ENCODE measurements at regions not wholly inside any gene's neighbourhood (a gene's known extent, or its start where the extent isn't known, plus 50 kb on each side); places are given as distances from the start of the nearest gene placed in this dataset.

DNA sequence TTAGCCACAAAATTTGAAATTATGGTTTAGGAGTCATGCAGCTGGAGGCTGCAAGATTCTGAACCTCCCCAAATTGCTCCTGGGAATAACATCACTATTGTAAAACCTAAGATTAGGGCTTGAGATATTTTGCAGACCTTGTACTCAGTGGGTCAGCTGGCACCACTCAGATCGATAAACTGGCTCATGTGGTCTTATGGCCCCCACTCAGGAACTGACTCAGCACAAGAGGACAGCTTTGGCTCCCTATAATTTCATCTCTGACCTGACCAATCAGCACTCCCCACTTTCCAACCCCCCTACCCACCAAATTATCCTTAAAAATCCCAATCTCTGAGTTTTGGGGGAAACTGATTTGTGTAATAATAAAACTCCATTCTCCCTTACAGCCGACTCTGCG lies 161.6 kb downstream of the BRMS1L start:
- no peak overlapping the region for H3K4me3 ChIP-seq (ENCODE audit: low read depth, low read length)
- TF ChIP-seq, protein P1, sequence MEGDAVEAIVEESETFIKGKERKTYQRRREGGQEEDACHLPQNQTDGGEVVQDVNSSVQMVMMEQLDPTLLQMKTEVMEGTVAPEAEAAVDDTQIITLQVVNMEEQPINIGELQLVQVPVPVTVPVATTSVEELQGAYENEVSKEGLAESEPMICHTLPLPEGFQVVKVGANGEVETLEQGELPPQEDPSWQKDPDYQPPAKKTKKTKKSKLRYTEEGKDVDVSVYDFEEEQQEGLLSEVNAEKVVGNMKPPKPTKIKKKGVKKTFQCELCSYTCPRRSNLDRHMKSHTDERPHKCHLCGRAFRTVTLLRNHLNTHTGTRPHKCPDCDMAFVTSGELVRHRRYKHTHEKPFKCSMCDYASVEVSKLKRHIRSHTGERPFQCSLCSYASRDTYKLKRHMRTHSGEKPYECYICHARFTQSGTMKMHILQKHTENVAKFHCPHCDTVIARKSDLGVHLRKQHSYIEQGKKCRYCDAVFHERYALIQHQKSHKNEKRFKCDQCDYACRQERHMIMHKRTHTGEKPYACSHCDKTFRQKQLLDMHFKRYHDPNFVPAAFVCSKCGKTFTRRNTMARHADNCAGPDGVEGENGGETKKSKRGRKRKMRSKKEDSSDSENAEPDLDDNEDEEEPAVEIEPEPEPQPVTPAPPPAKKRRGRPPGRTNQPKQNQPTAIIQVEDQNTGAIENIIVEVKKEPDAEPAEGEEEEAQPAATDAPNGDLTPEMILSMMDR (IDR thresholded peaks at IDR 0.05; ENCODE audit: insufficient read depth, low read depth, low read length, missing control alignments), result no peak
- no peak for DNase-seq (ENCODE audit: low read depth)

DNA sequence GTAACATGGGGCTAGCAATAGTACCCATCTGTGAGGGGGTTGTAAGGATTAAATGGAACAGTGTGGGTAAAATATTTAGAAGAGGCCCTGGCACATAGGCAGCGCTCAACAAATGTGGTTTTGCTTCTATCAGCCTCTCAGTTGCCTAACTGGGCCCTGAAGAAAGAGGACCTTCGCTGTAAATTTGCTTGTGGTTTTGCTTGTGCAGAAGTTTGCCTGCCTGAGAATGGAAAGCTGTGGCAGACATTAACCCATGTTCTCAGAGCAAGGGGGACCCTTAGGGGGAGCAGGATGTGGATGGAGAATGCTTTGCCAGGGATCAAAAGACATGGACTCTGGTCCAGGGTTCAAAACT lies 160.1 kb downstream of the BRMS1L start:
- TF ChIP-seq, protein P1 (IDR thresholded peaks at IDR 0.05; ENCODE audit: insufficient read depth, low read depth, low read length, missing control alignments), result no peak
- H3K4me3 ChIP-seq (ENCODE audit: low read depth, low read length), result no peak overlapping the region
- DNase-seq (ENCODE audit: low read depth), result peak; percentile 59

DNA sequence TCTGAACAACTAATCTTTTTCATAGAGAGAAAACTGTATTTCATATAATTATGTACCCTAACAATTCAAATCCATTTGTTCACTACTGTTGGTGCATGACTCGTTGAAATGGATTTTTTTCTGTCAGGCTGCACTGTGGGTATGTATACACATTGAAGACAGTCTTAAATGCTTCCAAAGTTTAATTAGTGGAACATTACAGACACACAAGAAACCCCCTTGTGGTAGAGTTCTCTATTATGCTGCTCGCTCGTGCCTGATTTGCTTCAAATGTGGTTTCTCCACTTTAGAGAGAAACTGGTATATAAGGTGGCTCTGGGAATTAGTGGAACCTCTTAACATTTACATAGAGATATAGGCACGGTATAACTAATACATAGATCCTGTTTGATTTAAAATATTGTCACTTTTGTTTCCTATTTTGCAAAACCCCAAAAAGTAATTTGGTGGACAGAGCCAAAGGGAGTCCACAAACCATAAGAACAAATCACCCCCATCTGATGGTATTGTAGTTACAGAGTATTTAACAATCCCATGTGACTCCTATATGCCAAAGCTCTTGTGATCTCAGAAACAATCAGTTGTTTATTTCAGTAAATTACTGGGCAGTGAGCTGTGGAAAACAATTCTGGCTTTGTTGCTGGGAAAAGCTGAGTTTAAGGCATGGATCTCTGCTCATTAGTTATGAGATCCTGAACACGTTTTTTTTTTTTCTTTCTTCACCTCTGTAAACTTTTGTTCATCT lies 159.5 kb downstream of the BRMS1L start:
- no peak overlapping the region for H3K4me3 ChIP-seq (ENCODE audit: low read depth, low read length)
- TF ChIP-seq, protein P1 (IDR thresholded peaks at IDR 0.05; ENCODE audit: insufficient read depth, low read depth, low read length, missing control alignments), result no peak
- DNase-seq (ENCODE audit: low read depth), result peak; percentile 37

DNA sequence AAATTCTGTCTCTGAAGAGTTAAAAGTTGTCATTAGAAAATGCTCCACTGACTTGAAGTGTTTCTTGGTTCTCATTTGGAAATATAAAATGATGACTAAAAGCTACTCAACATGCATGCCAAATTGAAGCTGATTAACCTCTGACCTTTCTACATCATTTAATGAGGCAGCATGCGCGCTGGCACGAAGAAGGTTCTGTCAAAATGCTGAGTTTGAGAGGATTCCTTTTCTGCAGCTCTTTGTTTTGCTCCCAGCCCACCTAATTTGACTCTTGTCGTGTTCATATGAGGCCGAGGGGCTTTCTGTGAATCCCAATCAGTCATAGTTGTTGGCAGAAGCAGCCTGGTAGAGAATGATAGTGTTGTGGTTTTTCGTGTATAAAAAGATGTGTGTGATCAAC lies 153.4 kb downstream of the BRMS1L start:
- DNase-seq (ENCODE audit: low read depth), result no peak

DNA sequence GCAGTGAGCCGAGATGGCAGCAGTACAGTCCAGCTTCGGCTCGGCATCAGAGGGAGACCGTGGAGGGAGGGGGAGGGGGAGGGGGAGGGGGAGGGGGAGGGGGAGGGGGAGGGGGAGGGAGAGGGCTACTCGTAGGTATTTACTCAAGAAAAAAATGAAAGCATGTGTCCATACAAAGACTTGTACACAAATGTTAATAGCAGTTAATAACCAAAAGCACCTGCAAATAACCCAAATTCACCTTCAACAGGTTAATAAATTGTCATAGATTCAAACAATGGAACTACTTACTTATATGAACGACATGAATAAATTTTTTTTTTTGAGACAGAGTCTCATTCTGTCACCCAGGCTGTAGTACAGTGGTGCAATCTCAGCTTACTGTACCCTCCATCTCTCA lies 152.4 kb downstream of the BRMS1L start:
- no peak overlapping the region for H3K4me3 ChIP-seq (ENCODE audit: low read depth, low read length)
- TF ChIP-seq, protein P1 (IDR thresholded peaks at IDR 0.05; ENCODE audit: insufficient read depth, low read depth, low read length, missing control alignments), result no peak
- no peak for DNase-seq (ENCODE audit: low read depth)

More for the DNA sequence above, 153.4 kb downstream of the BRMS1L start:
- no peak overlapping the region for H3K4me3 ChIP-seq (ENCODE audit: low read depth, low read length)
- TF ChIP-seq, protein P1 (IDR thresholded peaks at IDR 0.05; ENCODE audit: insufficient read depth, low read depth, low read length, missing control alignments), result no peak

DNA sequence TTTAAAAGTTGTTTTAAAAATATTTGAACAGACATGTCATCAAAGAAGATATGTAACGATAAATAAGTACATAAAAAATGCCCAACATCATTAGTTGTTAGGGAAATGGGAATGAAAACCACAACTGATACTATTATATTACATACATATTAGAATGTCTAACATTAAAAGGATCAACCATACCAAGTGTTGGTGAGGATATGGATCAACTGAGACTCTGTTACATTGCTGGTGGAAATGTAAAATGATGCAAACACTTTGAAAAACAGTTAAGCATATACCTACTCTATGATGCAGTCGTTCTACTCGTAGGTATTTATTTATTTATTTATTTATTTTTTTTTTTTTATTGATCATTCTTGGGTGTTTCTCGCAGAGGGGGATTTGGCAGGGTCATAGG lies 149.7 kb downstream of the BRMS1L start:
- TF ChIP-seq, protein P1 (IDR thresholded peaks at IDR 0.05; ENCODE audit: insufficient read depth, low read depth, low read length, missing control alignments), result no peak
- no peak overlapping the region for H3K4me3 ChIP-seq (ENCODE audit: low read depth, low read length)
- DNase-seq (ENCODE audit: low read depth), result no peak

DNA sequence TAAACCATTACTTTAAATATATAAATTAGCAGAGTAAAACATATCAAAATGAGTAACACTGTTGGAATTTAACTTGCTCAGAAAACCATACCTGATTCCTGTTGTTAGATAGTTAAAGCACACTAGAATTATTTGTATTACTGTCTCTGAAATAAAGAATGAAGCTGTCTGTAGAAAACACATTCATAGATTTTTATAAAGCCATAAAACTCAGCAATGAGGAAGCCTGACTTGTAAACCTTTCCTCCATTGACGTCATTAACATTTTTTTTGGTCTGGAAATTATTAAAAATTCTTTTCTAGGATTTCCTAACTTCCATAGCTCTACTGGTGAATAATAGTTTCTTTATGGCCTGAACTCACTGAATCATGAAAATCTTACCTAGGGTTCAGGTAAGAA lies 147.6 kb downstream of the BRMS1L start:
- H3K4me3 ChIP-seq (ENCODE audit: low read depth, low read length), result no peak overlapping the region
- no peak for DNase-seq (ENCODE audit: low read depth)
- TF ChIP-seq, protein P1 (IDR thresholded peaks at IDR 0.05; ENCODE audit: insufficient read depth, low read depth, low read length, missing control alignments), result no peak
